GM20000 (cell line): ENCODE measurements at regions not wholly inside any gene's neighbourhood (a gene's known extent, or its start where the extent isn't known, plus 50 kb on each side); places are given as distances from the start of the nearest gene placed in this dataset.

Experiments used
- DNase-seq: peaks from one replicate; pipeline ENCODE4 v3.0.0; 2012; ENCODE audit warnings: low spot score
- TF ChIP-seq, protein P1 (sequence below): IDR thresholded peaks from 2 replicates; pipeline ENCODE4 v1.5.1; 2012; ENCODE audit warnings: mild to moderate bottlenecking, control low read depth; ENCODE audit errors: extremely low read depth, missing control alignments

DNA sequence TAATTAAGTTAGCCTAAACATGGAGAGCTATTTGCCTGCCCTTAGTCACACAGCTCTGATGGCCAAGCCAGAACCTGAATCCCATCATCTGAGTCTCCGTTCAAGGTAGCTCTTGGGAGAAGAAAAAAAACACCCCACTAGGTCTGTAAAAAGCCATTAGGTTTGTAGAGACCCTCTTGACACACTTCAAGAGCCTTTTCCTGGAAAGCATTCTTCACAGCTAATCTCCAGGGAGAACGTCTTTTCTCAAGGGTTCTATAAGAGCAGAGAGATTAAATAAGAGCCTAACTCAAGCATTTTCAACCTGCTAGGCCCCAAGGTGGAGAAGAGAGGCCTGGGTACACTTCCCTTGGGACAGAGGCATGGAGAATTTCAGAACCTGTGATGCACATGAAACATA lies 61.6 kb upstream of the NAV2 start:
- TF ChIP-seq, protein P1, sequence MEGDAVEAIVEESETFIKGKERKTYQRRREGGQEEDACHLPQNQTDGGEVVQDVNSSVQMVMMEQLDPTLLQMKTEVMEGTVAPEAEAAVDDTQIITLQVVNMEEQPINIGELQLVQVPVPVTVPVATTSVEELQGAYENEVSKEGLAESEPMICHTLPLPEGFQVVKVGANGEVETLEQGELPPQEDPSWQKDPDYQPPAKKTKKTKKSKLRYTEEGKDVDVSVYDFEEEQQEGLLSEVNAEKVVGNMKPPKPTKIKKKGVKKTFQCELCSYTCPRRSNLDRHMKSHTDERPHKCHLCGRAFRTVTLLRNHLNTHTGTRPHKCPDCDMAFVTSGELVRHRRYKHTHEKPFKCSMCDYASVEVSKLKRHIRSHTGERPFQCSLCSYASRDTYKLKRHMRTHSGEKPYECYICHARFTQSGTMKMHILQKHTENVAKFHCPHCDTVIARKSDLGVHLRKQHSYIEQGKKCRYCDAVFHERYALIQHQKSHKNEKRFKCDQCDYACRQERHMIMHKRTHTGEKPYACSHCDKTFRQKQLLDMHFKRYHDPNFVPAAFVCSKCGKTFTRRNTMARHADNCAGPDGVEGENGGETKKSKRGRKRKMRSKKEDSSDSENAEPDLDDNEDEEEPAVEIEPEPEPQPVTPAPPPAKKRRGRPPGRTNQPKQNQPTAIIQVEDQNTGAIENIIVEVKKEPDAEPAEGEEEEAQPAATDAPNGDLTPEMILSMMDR: no peak
- no peak for DNase-seq

DNA sequence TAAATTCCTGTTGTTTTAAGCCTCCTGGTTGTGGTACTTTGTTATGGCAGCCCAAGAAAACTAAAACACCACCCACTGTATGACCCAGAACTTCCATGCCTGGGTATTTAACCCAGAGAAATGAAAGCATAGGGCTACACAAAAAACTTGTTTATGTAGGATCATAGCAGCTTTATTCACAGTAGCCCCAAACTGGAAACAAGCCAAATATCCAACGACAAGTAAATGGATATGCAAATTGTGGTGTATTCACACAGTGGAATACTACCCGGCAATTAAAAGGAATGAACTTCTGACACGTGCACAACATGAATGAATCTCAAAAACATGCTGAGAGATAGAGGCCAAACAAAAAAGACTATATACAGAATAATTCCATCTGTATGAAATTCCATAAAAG lies 62.2 kb upstream of the NAV2 start:
- TF ChIP-seq, protein P1: no peak
- no peak for DNase-seq

DNA sequence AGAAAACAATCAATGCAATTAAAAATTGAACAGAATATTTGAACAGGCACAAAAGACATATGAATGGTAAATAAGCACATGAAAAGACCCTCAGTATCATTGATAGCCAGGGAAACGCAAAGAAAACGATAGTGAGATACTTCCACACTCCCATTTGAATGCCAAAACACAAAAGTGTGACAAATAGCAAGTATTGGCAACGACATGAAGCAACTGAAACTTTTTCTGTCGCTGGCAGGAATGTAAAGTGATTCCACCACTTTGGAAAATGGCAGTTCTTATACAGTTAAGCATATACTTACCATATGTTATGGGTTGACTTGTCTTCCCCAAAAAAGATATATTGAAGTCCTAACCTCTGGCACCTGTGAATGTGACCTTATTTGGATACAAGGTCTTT lies 62.9 kb upstream of the NAV2 start:
- TF ChIP-seq, protein P1: no peak

DNA sequence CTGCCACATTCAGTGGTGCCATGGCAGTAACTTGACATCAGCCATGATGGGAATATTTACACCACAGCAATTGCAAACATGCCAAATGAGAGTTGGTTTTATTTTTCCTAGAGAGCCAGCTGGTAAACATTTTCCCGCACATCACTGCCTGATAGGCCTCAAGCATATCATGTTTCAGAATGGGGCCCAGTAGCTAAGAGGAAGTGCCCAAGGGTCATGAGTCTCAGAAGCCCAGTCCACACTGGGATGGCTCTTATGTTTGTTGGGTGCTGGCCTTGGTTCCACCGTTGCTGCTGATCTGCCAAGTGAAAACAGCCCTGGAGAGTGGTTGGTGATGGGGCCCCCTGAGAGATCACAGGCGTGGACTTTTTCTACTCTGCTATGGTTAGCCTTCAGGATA lies 64.3 kb upstream of the NAV2 start:
- TF ChIP-seq, protein P1: no peak
- DNase-seq: no peak

More for the DNA sequence above, 62.9 kb upstream of the NAV2 start:
- no peak for DNase-seq

DNA sequence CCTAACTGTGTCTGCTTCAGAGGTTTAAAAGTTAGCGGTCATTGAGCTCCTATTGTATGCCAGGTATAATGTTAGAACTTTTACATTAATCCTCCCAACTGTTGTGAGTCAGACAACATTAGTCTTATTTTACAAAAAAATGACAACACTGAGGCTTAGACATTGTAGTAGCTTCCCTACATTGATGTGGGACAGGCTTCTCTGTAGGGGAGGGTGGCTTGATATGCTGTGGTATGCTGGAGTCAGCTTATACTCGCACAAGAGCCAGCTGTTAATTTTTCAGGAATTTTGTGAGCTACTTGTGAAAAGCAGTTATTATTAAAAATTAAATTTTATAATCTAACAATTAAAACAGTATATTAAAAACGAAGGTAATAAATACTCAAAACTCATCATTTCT lies 64.8 kb upstream of the NAV2 start:
- no peak for DNase-seq
- TF ChIP-seq, protein P1: no peak

DNA sequence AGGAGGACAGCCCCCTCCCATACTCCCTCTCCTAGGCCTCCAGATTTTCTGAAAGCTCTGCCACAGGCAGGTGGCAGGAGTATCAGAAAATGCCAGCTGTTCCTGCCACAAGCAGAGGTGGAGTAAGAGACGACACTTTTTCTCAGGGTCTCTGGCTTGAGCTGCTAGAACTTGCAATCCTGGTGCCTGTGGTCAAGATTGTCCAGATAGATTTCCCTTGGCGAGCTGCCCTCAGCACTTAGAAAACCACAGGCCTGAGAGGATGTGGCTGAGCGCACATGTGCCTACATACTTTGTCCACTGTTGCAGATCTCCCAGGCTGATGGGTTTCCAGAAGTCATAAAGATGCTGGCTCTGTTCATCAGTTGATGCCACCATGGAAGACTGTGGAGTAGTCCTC lies 65.7 kb upstream of the NAV2 start:
- no peak for DNase-seq
- TF ChIP-seq, protein P1: no peak

DNA sequence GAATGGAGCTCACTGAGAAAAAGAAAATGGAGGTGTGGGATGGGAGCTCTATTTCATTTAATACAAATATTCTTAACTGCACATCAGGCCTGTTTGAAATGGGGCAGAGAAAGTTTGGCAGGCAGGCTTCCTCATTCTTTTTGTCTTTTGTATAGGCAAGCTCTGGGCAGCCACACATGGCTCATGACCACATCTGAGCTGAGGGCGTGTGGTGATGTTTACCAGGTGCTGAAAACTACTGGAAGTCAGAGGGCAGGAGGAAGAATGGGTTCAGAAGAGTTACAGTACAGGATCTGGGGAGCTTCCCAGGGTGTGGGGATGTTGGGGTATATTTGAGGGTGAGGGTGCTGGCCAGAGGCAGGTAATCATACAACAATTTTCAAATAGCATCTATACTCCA lies 66.3 kb upstream of the NAV2 start:
- TF ChIP-seq, protein P1: no peak
- no peak for DNase-seq
